GM12874 (cell line): ENCODE measurements at regions not wholly inside any gene's neighbourhood (a gene's known extent, or its start where the extent isn't known, plus 50 kb on each side); places are given as distances from the start of the nearest gene placed in this dataset.

Source experiments
- CTCF ChIP-seq: IDR thresholded peaks from 2 replicates; pipeline ENCODE4 v1.5.1; 2011; ENCODE audit warnings: low read depth, mild to moderate bottlenecking, control low read depth, low read length, moderate library complexity; ENCODE audit not compliant: insufficient read depth

DNA sequence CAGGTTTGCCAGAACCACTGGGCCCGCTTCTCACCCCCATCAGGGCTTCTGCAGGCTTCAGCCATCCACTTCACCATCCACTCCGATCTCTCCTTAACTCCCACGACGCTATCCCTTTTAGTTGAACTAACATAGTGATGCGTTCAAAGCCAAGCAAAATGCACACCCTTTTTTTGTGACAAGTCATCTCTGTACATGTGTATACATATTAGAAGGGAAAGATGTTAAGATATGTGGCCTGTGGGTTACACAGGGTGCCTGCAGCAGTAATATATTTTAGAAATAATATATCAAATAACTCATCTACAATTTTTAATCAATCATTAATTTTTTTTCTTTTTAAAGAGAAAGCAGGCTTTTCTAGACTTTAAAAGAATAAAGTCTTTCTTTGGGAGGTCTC, 114.6 kb downstream of the NBPF12 start:
- no peak for TF ChIP-seq CTCF

DNA sequence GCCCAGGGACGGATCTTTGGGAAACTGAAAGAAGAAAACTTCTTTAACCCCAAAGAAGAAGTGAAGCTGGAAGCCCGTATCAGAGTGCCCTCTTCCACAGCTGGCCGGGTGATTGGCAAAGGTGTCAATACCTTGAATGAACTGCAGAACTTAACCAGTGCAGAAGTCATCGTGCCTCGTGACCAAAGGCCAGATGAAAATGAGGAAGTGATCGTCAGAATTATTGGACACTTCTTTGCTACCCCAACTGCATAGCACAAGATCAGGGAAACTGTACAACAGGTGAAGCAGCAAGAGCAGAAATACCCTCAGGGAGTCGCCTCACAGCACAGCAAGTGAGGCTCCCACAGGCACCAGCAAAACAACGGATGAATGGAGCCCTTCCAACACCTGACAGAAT, 114.0 kb downstream of the NBPF12 start:
- no peak for TF ChIP-seq CTCF

DNA sequence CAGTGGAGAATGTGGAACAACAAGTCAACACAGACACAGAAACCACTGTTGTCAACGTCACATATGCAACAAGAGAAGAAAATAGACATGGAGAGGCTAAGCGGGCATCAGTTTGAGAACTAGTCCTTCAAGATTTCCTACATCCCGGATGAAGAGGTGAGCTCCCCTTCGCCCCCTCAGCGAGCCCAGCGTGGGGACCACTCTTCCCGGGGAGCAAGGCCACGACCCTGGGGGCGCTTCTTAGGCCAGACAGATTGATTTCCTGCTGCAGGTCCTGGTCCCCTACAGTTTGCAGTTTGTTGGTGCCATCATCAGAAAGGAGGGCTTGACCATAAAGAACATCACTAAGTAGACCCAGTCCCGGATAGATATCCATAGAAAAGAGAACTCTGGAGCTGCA, 113.0 kb downstream of the NBPF12 start:
- TF ChIP-seq CTCF = no peak

DNA sequence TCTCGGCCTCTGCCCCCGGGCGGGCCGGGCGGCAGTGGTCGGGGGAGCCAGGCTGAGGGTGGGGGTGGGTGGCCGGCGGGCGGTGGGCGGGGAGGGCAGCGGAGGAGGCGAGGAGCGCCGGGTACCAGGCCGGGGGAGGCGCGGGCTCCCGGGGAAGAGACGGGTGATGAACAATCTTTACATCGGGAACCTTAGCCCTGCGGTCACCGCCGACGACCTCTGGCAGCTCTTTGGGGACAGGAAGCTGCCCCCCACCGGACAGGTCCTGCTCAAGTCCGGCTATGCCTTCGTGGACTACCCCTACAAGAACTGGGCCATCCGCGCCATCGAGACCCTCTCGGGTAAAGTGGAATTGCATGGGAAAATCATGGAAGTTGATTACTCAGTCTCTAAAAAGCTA, 112.5 kb downstream of the NBPF12 start:
- TF ChIP-seq CTCF = no peak

DNA sequence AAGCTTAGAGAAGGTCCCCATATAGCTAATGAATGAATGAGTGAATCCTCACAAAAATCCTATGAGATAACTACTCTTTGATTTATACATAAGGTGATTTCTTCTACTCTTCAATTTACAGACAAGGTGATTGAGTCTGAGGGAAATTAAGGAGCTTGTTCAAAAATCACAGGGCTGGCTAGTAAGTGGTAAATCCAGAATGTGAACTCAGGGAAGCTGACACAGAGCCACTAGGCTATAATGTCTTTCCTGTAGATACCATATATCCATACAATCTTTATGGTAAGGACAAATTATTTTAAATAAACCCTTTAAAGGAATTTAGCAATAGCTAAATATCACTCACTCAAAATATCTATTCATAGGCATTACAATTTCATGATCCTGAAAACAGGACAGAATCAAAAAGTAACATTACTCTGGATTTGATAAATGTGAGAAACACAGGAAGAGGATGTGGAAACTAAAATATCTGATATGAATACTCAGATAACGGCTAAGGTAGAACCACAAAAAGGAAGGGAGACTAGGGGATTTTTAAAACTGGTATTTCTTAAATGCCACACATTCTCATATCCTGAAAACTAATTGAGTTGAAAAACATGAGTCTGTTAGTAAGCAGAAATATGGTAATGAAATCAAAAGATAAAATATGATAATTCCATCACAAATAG, 108.2 kb downstream of the NBPF12 start:
- TF ChIP-seq CTCF = no peak
